Posterior cingulate gyrus (tissue), 11 donors: ENCODE measurements at regions not wholly inside any gene's neighbourhood (a gene's known extent, or its start where the extent isn't known, plus 50 kb on each side); places are given as distances from the start of the nearest gene placed in this dataset.

ENCODE experiments used
- DNase-seq, 10 donors: peaks; one replicate each; pipeline versions ENCODE4 v3.0.0 to v3.0.0-alpha.2; 2020 to 2021; ENCODE audit warnings: mixed read lengths in 3 of 10
- intact Hi-C: fragments of 100-400 bp; cut with DNase I; formaldehyde crosslinking; loops from one replicate; pipeline ENCODE4 v1.15.1; 2023

GRCh38 chr5:114210662-114211061 lies 151.2 kb upstream of the KCNN2 start:
- no peak for DNase-seq
- intact Hi-C loops, result no loop called here

GRCh38 chr5:114221807-114222206 lies 140.1 kb upstream of the KCNN2 start:
- DNase-seq, result no peak
- intact Hi-C loops, result no loop called here

DNA sequence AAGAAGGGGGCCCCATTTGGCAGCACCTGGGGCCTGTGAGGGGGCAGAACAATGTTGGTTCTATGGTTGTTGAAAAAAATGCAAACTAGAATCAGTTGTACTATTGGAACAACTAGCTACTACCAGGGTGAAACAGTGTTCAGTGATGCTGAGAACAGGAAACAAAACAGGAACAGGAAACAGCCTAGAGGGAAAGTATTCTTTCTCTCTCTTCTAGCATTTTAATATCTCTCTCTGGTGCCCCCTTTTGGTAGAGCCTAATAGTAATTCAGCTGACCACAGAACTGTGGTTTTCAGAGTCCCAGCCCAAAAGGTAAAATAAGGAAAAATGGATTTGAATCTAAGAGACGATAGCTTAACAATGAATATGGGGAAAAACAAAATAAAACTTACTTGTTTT lies 138.0 kb upstream of the KCNN2 start:
- intact Hi-C loops, result no loop called here
- no peak for DNase-seq

GRCh38 chr5:114237766-114238165 lies 124.1 kb upstream of the KCNN2 start:
- intact Hi-C loops, result no loop called here
- DNase-seq, result no peak

DNA sequence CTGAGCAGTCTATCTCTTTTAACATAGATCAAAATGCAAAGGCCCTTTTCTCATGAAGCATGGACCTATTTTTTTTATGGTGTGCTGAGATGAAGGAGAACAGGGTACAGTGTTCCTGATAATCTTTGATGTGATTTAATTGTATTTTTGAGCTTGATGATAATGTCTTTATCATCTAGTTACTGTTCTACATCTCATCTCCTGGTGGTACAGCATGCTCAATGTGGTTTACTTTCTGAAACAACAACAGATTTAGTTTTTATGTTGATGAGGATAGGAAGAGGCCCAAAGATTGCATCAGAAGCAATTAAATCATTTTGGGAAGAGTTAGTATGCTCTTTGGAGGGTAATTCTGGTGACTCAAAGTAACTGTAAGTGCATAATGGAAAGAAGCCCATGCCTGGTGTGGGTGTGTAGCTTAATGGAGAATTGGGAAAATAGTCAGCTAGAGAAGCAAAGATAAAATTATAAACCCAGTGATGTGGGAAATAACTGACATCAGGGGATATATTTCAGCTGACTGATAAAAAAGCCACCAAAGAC lies 123.0 kb upstream of the KCNN2 start:
- DNase-seq, result no peak
- intact Hi-C loops, result no loop called here

GRCh38 chr5:114243281-114243971 lies 118.4 kb upstream of the KCNN2 start:
- intact Hi-C loops, result no loop called here
- no peak for DNase-seq

GRCh38 chr5:114243972-114244317 lies 117.9 kb upstream of the KCNN2 start:
- no peak for DNase-seq
- intact Hi-C loops, result no loop called here

- no peak for DNase-seq
- intact Hi-C loops, result no loop called here
Observed at GRCh38 chr5:114249823-114250222, 112.0 kb upstream of the KCNN2 start.

DNA sequence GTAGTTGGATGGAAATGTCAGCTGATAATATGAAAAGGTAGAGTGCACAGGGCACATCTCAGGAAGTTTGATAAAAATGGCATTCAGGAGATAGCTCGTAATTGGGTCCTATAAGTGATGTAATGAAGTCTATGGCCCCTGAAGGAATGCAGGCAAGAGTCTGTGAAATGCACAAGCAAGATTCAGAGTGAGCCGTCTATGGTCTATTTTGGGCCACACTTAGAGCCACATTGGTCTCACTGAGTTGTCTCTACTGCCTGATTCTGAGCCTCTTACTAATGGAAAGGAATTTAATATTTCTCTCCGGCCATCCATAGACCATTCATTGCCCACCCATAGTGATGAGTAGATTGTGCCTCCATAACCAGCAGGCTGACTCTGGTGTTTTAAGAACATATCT lies 111.3 kb upstream of the KCNN2 start:
- no peak for DNase-seq
- intact Hi-C loops, result no loop called here

DNA sequence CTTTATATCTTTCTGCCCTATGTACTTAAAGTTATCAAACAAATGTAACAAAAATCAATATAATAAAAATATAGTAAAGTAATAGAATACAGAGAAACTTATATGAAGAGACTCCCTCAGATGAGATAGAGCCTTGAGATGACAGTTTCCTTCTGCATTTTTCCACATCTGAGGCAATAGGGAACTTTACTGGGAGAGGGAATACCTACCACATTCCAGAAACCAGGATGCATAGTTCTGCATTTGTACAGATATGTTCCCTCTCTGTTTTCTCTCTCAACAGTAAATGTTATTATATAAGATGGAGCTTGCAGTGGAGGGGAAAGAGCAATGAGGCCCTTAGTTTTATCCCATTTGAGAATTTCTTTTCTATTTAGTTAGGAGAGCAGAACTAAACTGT lies 109.6 kb upstream of the KCNN2 start:
- DNase-seq, result no peak
- intact Hi-C loops, result no loop called here

GRCh38 chr5:114255260-114255659 lies 106.6 kb upstream of the KCNN2 start:
- intact Hi-C loops, result no loop called here
- DNase-seq, result no peak

- intact Hi-C loops, result no loop called here
- no peak for DNase-seq
Observed at GRCh38 chr5:114261989-114262388, 99.9 kb upstream of the KCNN2 start.

DNA sequence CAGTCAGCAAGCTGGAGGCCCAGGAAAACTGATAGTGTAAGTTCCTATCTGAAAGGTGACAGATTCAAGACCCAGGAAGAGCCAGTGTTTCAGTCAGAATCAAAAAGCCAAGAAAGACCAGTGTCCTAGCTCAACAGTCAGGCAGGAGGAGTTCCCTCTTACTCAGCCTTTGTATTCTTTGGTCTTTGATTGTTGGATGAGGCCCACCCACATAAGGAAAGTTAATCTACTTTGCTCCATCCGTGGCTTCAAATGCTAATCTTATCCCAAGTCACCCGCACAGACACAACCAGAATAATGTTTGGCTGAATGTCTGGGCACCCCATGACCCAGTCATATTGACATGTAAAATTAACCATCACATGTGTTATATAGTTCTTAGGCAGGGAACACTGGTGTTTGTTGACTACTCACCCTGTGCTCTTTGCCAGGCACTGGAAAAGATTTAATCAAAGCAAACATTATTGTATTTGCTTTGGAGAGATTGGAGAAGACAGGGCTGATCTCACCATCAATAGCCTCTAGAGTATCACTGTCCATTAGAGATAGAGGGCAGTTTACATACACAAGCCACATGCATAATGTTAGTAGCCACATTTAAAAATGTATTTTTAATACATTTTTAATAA lies 96.3 kb upstream of the KCNN2 start:
- no peak for DNase-seq
- intact Hi-C loops, result no loop called here

GRCh38 chr5:114266374-114266773 lies 95.5 kb upstream of the KCNN2 start:
- DNase-seq, result no peak
- intact Hi-C loops, result no loop called here

DNA sequence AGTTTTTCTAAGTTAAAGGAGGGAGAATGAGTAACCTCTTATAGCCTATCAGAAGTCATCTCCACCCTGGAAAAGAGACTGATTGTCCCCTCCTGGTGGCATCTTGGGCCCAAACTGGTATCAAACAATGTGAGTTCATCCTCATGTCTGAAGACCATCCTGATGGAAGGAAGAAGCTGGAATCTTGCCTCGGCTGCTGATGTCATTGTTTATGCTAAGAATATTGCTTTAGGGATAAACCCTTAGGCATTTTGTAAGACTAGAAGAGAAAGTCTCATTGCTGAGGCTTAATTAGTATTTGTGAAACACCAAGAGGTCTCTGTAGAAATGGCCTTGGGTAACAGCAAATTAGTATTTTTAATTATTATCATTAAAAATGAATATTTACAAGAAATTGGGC lies 65.7 kb upstream of the KCNN2 start:
- no peak for DNase-seq
- intact Hi-C loops, result no loop called here

DNA sequence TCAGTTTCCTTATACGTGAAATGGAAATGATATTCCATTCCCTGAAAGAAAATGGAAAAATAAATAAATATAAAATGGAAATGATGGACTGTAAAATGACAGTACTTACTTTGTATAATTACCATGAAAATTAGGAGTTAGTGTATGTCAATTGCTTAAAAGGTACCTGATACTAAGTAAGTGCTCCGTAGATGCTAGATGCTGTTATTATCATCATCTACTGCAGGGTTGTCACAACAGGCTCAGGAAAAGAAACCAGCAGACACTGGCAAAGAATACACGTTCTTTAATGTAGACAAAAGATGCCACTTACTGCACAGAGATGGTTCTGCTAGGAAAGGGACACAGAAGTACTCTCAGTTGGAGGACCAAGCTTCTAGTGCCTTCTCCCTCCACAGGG lies 64.0 kb upstream of the KCNN2 start:
- no peak for DNase-seq
- intact Hi-C loops, result no loop called here

GRCh38 chr5:114305402-114306207 lies 56.3 kb upstream of the KCNN2 start:
- intact Hi-C loops, result no loop called here
- no peak for DNase-seq

- intact Hi-C loops, result no loop called here
- DNase-seq, result no peak
Observed at GRCh38 chr5:114308017-114308416, 53.9 kb upstream of the KCNN2 start.

- DNase-seq, result no peak
- intact Hi-C loops, result no loop called here
Observed at GRCh38 chr5:114308508-114308907, 53.4 kb upstream of the KCNN2 start.

GRCh38 chr5:114310666-114311065 lies 51.2 kb upstream of the KCNN2 start:
- DNase-seq, result no peak
- intact Hi-C loops, result no loop called here

DNA sequence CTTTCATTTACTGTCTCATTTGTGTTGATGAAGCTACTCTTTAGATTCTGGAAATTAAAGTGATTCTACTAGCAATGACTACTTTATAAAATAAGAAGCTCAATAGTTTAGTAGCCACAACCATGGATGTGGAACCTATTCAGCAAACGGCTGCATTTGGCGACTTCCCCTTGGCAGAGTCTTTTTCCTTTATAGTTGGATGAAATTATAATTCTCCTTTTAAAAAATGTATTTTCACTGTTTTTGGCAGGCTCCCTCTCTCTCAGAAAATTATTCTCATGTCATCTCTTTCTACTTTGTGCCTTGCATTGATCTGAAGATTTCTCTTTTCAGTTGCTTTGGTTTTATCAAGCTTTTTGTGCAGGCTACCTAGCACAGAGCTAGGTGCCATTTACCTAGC lies 50.6 kb upstream of the KCNN2 start:
- DNase-seq, result no peak
- intact Hi-C loops, result no loop called here

GRCh38 chr5:114311968-114312367 lies 49.9 kb upstream of the KCNN2 start:
- intact Hi-C loops, result no loop called here
- no peak for DNase-seq
